ENCODE measurements at regions not wholly inside any gene's neighbourhood (a gene's known extent, or its start where the extent isn't known, plus 50 kb on each side); places are given as distances from the start of the nearest gene placed in this dataset.

DNA sequence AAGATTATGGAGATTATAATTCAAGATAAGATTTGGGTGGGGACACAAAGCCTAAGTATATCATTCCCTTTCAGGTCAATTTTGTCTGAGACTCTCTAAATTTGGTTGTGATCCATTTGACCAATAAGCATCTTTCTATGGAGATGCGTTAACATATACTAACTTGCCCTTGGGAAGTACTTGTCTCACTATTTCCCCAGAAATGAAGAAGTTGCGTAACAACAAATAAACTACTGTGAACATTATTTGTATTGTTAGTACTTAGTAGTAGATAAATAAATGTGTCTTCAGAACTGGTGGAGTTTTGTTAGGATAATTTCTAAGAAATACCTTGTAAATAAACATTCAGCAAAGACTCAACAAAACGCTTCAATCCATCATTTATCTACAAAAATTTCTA is 127.3 kb upstream of the LYZL2 start:
- H3K4me3 ChIP-seq (ENCODE audit: low read length): no peak overlapping the region
- H3K4me1 ChIP-seq (ENCODE audit: control insufficient read depth, low read length): no peaks in the 10 kb centered on the region
- H3K9me2 ChIP-seq (replicated peaks; ENCODE audit: control insufficient read depth, low read length): no peaks in the 10 kb centered on the region
- H3K36me3 ChIP-seq (ENCODE audit: control insufficient read depth, low read length): no peaks in the 10 kb centered on the region
- no peak overlapping the region for H3K27ac ChIP-seq (ENCODE audit: low read depth, low read length)
- H3K9me3 ChIP-seq (ENCODE audit: control insufficient read depth, insufficient read depth, low read length): no peaks in the 10 kb centered on the region
- H3K79me2 ChIP-seq (ENCODE audit: control insufficient read depth, low read length): no peaks in the 10 kb centered on the region
- no peak overlapping the region for H3K4me2 ChIP-seq (ENCODE audit: low read length)
- no peaks in the 10 kb centered on the region for H3K27me3 ChIP-seq (ENCODE audit: control insufficient read depth, low read length)
- TF ChIP-seq EZH2phosphoT487 (IDR thresholded peaks at IDR 0.05; ENCODE audit: borderline replicate concordance, low read length) (no peak), CTCF (IDR thresholded peaks at IDR 0.05; ENCODE audit: low read depth, low read length, poor library complexity, severe bottlenecking) (no peak)
- H4K20me1 ChIP-seq (ENCODE audit: control insufficient read depth, insufficient read depth, low read depth, low read length): no peaks in the 10 kb centered on the region
- H3F3A ChIP-seq (ENCODE audit: control insufficient read depth, insufficient read depth): no peaks in the 10 kb centered on the region

GRCh38 chr10:30756151-30756550 is 126.6 kb upstream of the LYZL2 start:
- TF ChIP-seq EZH2phosphoT487 (IDR thresholded peaks at IDR 0.05; ENCODE audit: borderline replicate concordance, low read length): no peak
- no peak for TF ChIP-seq CTCF (IDR thresholded peaks at IDR 0.05; ENCODE audit: low read depth, low read length, poor library complexity, severe bottlenecking)
- no peak overlapping the region for H3K27ac ChIP-seq (ENCODE audit: low read depth, low read length)

GRCh38 chr10:30755441-30755953 is 125.9 kb upstream of the LYZL2 start:
- Histone ChIP-seq H3K9me3 (ENCODE audit: control insufficient read depth, insufficient read depth, low read length) (no peaks in the 10 kb centered on the region), H4K20me1 (ENCODE audit: control insufficient read depth, insufficient read depth, low read depth, low read length) (no peaks in the 10 kb centered on the region), H3K4me1 (ENCODE audit: control insufficient read depth, low read length) (no peaks in the 10 kb centered on the region), H3F3A (ENCODE audit: control insufficient read depth, insufficient read depth) (no peaks in the 10 kb centered on the region), H3K9me2 (replicated peaks; ENCODE audit: control insufficient read depth, low read length) (no peaks in the 10 kb centered on the region), H3K4me3 (ENCODE audit: low read length) (no peak overlapping the region), H3K79me2 (ENCODE audit: control insufficient read depth, low read length) (no peaks in the 10 kb centered on the region), H3K4me2 (ENCODE audit: low read length) (no peak overlapping the region), H3K27me3 (ENCODE audit: control insufficient read depth, low read length) (peaks cover 8% of the 10 kb centered on the region), H3K36me3 (ENCODE audit: control insufficient read depth, low read length) (no peaks in the 10 kb centered on the region), H3K27ac (ENCODE audit: low read depth, low read length) (no peak overlapping the region)
- TF ChIP-seq CTCF (IDR thresholded peaks at IDR 0.05; ENCODE audit: low read depth, low read length, poor library complexity, severe bottlenecking) (no peak), EZH2phosphoT487 (IDR thresholded peaks at IDR 0.05; ENCODE audit: borderline replicate concordance, low read length) (no peak)

More at GRCh38 chr10:30756151-30756550, 126.6 kb upstream of the LYZL2 start:
- no peaks in the 10 kb centered on the region for H4K20me1 ChIP-seq (ENCODE audit: control insufficient read depth, insufficient read depth, low read depth, low read length)
- no peak overlapping the region for H3K4me2 ChIP-seq (ENCODE audit: low read length)
- no peaks in the 10 kb centered on the region for H3K4me1 ChIP-seq (ENCODE audit: control insufficient read depth, low read length)
- H3F3A ChIP-seq (ENCODE audit: control insufficient read depth, insufficient read depth): no peaks in the 10 kb centered on the region
- H3K27me3 ChIP-seq (ENCODE audit: control insufficient read depth, low read length): peaks cover 2% of the 10 kb centered on the region
- H3K36me3 ChIP-seq (ENCODE audit: control insufficient read depth, low read length): no peaks in the 10 kb centered on the region
- no peak overlapping the region for H3K4me3 ChIP-seq (ENCODE audit: low read length)
- no peaks in the 10 kb centered on the region for H3K79me2 ChIP-seq (ENCODE audit: control insufficient read depth, low read length)
- H3K9me3 ChIP-seq (ENCODE audit: control insufficient read depth, insufficient read depth, low read length): no peaks in the 10 kb centered on the region
- no peaks in the 10 kb centered on the region for H3K9me2 ChIP-seq (replicated peaks; ENCODE audit: control insufficient read depth, low read length)
